GM12872 (cell line): ENCODE measurements at regions not wholly inside any gene's neighbourhood (a gene's known extent, or its start where the extent isn't known, plus 50 kb on each side); places are given as distances from the start of the nearest gene placed in this dataset.
A peak's percentile ranks its signal among the peaks of the same experiment; 100 is the strongest.

Source experiments
- TF ChIP-seq, protein P1 (sequence below): IDR thresholded peaks from 3 replicates; pipeline ENCODE4 v1.5.1; 2011; ENCODE audit warnings: low read depth, mild to moderate bottlenecking, low read length, moderate library complexity; ENCODE audit not compliant: insufficient read depth

DNA sequence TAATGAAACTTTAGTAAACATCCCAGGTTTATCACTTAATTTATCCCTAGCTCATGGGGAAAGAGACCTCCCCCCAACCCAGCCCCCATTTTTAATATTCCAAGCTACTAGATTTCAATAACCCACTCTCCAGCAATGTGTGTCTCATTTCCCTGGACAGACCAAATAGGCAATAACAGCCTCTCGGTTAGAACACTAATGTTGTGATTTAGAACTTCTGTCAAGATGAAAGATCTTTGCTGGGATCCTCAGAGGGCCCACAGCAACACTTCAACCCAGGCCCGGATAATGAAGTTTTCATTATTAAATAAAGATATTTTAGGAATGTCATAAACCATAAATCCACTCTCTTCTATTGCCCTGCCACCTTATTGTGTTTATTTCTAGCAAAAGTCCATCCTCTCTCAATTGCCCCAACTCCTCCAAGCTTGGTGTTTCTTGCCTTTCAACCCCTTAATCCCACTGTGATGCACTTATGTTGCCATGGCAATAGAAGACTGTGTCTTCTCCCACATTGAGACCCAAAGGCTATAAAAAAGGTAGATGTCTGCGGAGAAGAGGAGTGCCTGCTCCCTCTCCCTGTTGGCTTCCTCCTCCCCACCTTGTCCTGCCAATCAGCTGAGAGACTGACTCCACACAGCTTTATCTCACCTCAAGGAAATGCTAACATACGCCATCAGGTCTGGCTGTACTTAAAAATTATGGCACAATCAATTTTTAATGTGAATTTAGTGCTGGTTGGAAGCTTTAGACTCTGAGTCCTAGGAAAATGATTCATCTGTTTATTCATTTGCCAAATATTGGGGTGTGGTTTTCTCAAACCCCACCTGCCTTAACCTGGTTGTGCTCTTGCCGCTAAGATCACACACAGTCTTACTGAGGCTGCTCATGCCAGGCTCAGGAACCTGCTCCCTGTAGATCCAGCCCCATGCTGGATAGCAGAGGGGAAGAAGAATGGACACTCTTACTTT, 258.3 kb upstream of the CAMK1G start:
- TF ChIP-seq, protein P1, sequence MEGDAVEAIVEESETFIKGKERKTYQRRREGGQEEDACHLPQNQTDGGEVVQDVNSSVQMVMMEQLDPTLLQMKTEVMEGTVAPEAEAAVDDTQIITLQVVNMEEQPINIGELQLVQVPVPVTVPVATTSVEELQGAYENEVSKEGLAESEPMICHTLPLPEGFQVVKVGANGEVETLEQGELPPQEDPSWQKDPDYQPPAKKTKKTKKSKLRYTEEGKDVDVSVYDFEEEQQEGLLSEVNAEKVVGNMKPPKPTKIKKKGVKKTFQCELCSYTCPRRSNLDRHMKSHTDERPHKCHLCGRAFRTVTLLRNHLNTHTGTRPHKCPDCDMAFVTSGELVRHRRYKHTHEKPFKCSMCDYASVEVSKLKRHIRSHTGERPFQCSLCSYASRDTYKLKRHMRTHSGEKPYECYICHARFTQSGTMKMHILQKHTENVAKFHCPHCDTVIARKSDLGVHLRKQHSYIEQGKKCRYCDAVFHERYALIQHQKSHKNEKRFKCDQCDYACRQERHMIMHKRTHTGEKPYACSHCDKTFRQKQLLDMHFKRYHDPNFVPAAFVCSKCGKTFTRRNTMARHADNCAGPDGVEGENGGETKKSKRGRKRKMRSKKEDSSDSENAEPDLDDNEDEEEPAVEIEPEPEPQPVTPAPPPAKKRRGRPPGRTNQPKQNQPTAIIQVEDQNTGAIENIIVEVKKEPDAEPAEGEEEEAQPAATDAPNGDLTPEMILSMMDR = no peak

DNA sequence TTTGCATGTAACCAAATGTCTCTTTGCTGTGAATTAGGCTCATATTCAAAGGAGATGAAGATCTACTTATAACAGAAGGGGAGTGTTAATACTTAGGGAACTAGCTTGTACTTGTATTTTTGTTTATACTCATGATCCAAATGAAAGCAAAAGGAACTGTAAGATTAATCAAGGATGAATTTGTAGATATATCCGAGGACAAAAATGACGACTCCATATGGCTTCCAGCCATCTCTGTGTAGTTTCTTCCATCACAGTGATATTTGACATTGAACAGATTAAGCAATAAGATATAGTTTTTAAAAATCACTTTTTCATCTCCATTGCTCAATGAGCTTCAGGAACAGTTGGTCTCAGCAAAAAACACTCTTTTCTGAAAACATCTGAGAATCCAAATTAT, 257.4 kb upstream of the CAMK1G start:
- TF ChIP-seq, protein P1 = no peak

DNA sequence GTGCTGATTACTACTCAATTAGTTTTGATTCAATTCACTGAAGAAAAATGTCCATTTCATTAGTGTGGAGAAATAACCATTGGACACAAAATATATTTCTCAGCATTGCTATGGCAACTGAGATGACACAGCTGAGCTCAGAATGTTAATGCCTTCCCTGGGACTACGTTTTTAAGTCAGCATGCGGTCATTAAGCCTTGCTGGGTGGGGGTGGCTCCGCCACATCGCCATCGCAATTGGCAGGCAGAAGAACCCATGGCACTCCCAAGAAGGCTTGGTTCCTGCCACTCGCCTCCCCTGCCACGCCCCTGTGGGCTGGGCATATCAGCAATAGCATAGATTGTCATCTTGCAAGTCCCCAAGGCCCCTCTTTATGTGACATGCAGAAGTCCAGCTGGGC, 256.7 kb upstream of the CAMK1G start:
- TF ChIP-seq, protein P1 = no peak

DNA sequence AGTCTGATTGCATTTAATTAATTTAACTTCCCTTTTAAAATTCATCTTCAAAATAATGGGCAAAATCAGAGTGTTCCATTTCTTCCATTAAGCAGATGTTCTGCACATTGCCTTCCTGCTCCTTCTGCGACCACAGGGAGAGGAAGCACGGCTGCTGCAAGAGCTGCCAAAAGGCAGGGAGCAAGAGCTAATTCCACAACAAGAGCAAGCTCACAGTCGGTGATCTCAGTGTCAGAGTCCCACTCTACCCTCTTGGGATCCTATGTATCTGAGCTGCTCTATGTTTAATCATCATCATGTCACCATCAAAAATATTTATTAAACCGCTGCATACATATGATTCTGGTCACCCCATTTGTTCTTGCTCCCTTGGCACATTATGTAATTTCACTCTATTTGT, 255.3 kb upstream of the CAMK1G start:
- TF ChIP-seq, protein P1 = no peak

DNA sequence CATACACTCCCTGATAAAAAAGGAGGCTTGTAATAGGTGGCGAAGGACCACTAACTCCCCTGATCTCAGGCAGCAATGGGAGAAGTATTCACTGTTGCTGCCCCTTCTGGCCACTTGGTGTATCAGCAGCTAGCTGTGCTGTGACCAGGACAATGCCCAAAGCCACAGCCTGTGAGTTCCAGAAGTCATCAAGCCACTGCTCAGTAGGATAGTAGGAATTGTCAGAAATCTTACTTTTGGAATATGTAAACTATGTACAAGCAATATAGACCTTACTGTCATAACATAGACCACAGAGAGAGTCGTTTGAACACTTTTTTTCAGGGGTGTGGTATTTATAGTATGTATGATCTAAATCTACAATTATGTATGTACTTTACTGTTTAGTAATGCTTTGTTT, 248.3 kb upstream of the CAMK1G start:
- TF ChIP-seq, protein P1 = peak; percentile 92

DNA sequence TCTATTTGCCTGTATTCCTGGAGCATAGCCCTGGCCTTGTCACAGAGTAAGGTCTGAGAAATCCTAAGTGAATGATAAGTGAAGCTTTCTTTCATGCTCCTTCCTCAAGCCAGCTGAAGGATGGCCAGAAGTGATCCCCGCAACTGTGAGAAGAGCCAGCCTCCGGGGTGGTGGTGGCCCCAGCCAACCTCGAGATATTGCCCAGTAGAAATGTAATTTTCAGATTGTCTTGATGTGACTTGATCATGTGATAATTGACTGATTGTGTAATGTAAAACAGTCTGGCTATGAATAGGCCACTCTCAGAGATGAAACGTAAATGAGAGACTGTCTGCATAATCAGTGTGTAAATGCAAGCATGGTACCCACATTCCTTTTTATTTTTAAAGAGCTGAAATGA, 242.4 kb upstream of the CAMK1G start:
- TF ChIP-seq, protein P1 = no peak

DNA sequence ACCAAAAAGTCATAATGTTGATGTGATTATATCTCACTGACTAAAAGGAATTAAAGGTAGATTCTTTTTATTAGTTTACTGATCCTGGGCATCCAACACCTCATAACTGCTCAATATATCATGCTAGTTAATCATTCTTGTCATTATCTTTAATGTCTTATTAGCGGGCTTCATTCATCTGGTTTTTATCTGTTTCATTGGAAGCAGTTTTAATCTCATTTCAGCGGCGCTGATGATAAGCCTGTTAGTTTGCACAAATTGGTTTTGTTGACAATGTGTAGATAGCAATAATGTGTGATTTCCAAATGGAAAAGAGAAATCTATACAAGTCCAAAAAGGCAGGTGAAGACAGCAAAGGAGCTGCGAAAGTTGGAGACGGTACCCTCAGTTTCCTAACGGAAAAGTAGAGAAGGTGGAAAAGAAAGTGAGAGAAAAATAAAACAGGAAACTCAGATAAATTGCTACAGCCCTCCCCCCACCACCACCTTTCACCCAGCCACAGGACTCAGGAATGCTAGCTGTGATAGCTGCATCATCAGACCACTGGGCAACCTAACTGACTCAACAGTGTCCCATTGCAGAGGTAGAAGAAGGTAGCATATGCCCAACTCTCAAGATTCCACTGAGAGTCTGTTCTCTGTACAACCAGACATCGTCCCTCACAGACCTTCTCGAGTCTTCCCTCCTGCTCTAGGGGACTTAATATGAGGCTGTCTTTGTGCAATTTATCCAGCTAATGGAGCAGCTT, 241.7 kb upstream of the CAMK1G start:
- TF ChIP-seq, protein P1 = no peak
